HepG2 (cell line): ENCODE measurements at regions not wholly inside any gene's neighbourhood (a gene's known extent, or its start where the extent isn't known, plus 50 kb on each side); places are given as distances from the start of the nearest gene placed in this dataset.

ENCODE experiments used
- ARNTL ChIP-seq: sonication (generic); formaldehyde crosslinking; IDR thresholded peaks from 2 replicates; pipeline ENCODE4 v1.4.0; 2020; ENCODE audit warnings: mild to moderate bottlenecking, missing genetic modification reagents
- FOXA3 ChIP-seq: IDR thresholded peaks from 2 replicates; pipeline ENCODE4 v1.6.1; 2016; ENCODE audit warnings: missing genetic modification reagents, missing compliant biosample characterization
- GZF1 ChIP-seq: sonication (generic); formaldehyde crosslinking; IDR thresholded peaks from 2 replicates; pipeline ENCODE4 v1.5.1; 2020; ENCODE audit warnings: mild to moderate bottlenecking, missing genetic modification reagents
- HOXD1 ChIP-seq: sonication (generic); formaldehyde crosslinking; IDR thresholded peaks from 2 replicates; pipeline ENCODE4 v1.5.0; 2020; ENCODE audit warnings: missing genetic modification reagents
- KAT7 ChIP-seq: IDR thresholded peaks from 2 replicates; pipeline ENCODE4 v1.6.1; 2018; ENCODE audit warnings: borderline replicate concordance, missing compliant biosample characterization
- NFATC3 ChIP-seq: sonication (generic); formaldehyde crosslinking; IDR thresholded peaks from 2 replicates; pipeline ENCODE4 v1.5.1; 2020; ENCODE audit warnings: mild to moderate bottlenecking, missing genetic modification reagents
- NFYB ChIP-seq: sonication (generic); formaldehyde crosslinking; IDR thresholded peaks from 2 replicates; pipeline ENCODE4 v1.4.0; 2020; ENCODE audit warnings: missing genetic modification reagents
- NR3C1 ChIP-seq: sonication (generic); formaldehyde crosslinking; IDR thresholded peaks from 2 replicates; pipeline ENCODE4 v1.4.0; 2020; ENCODE audit warnings: missing genetic modification reagents
- ONECUT2 ChIP-seq: sonication (generic); formaldehyde crosslinking; IDR thresholded peaks from 2 replicates; pipeline ENCODE4 v1.4.0; 2020; ENCODE audit warnings: missing genetic modification reagents
- PITX1 ChIP-seq: sonication (generic); formaldehyde crosslinking; IDR thresholded peaks from 2 replicates; pipeline ENCODE4 v1.5.1; 2020; ENCODE audit warnings: mild to moderate bottlenecking, missing genetic modification reagents
- REPIN1 ChIP-seq: sonication (generic); formaldehyde crosslinking; IDR thresholded peaks from 2 replicates; pipeline ENCODE4 v1.8.0; 2022; ENCODE audit warnings: missing genetic modification reagents, low read depth, mild to moderate bottlenecking, borderline replicate concordance
- SMC3 ChIP-seq: IDR thresholded peaks from 2 replicates; pipeline ENCODE4 v1.6.1; 2011; ENCODE audit warnings: low read length, improper control_type of control experiment
- SP140L ChIP-seq: sonication (generic); formaldehyde crosslinking; IDR thresholded peaks from 2 replicates; pipeline ENCODE4 v1.4.0; 2020; ENCODE audit warnings: missing genetic modification reagents, borderline replicate concordance
- TCF12 ChIP-seq, 2 experiments: fragments of 450-650 bp in 1 of 2; sonication (generic) in 1 of 2; formaldehyde crosslinking in 1 of 2; IDR thresholded peaks; 2 replicates each; pipeline versions ENCODE4 v1.6.1 to v1.8.0; 2017 to 2022; ENCODE audit warnings: antibody characterized with exemption in 1 of 2, mild to moderate bottlenecking in 1 of 2, missing genetic modification reagents in 1 of 2, moderate library complexity in 1 of 2
- ZNF121 ChIP-seq: sonication (generic); formaldehyde crosslinking; IDR thresholded peaks from 2 replicates; pipeline ENCODE4 v1.5.0; 2020; ENCODE audit warnings: mild to moderate bottlenecking, missing genetic modification reagents
- ZNF124 ChIP-seq: sonication (generic); formaldehyde crosslinking; IDR thresholded peaks from 2 replicates; pipeline ENCODE4 v1.4.0; 2020; ENCODE audit warnings: missing genetic modification reagents
- ZNF276 ChIP-seq: sonication (generic); formaldehyde crosslinking; IDR thresholded peaks from 2 replicates; pipeline ENCODE4 v1.4.0; 2020; ENCODE audit warnings: mild to moderate bottlenecking, low read depth, missing genetic modification reagents
- ZSCAN30 ChIP-seq: sonication (generic); formaldehyde crosslinking; IDR thresholded peaks from 2 replicates; pipeline ENCODE4 v1.5.0; 2020; ENCODE audit warnings: mild to moderate bottlenecking, missing genetic modification reagents
- TF ChIP-seq, protein P1 (sequence below): sonication (generic); formaldehyde crosslinking; IDR thresholded peaks from 2 replicates; pipeline ENCODE4 v1.4.0; 2020; ENCODE audit warnings: missing genetic modification reagents, borderline replicate concordance
- TF ChIP-seq, protein P2 (sequence below): sonication (generic); formaldehyde crosslinking; IDR thresholded peaks from 2 replicates; pipeline ENCODE4 v1.8.1; 2023; ENCODE audit warnings: mild to moderate bottlenecking, missing genetic modification reagents
- TF ChIP-seq, protein P3 (sequence below): sonication (generic); formaldehyde crosslinking; IDR thresholded peaks from 2 replicates; pipeline ENCODE4 v1.4.0; 2020; ENCODE audit warnings: missing genetic modification reagents, borderline replicate concordance

- TF ChIP-seq ARNTL (CRISPR knock-in tag) (0 out of 2 replicates have a peak, but pooled peaks have one; percentile 28), ZNF276 (CRISPR knock-in tag) (no peak), ZNF121 (CRISPR knock-in tag) (no peak), ZSCAN30 (CRISPR knock-in tag) (no peak), TCF12 (IDR thresholded peaks at IDR 0.05) (no peak), TCF12 (CRISPR knock-in tag; IDR thresholded peaks at IDR 0.05) (0 out of 2 replicates have a peak, but pooled peaks have one; percentile 24), NR3C1 (no peak), FOXA3 (CRISPR knock-in tag) (peak; percentile 60), PITX1 (CRISPR knock-in tag) (no peak), ZNF124 (CRISPR knock-in tag) (0 out of 2 replicates have a peak, but pooled peaks have one; percentile 20), SP140L (CRISPR knock-in tag) (no peak), KAT7 (CRISPR knock-in tag) (peak; percentile 45; the same call in 1 of the 2 replicates), REPIN1 (CRISPR knock-in tag) (no peak; the same call in 1 of the 2 replicates), GZF1 (no peak), NFATC3 (CRISPR knock-in tag) (no peak), ONECUT2 (CRISPR knock-in tag) (no peak), HOXD1 (CRISPR knock-in tag) (no peak), NFYB (CRISPR knock-in tag) (no peak), SMC3 (no peak)
- TF ChIP-seq, protein P1, sequence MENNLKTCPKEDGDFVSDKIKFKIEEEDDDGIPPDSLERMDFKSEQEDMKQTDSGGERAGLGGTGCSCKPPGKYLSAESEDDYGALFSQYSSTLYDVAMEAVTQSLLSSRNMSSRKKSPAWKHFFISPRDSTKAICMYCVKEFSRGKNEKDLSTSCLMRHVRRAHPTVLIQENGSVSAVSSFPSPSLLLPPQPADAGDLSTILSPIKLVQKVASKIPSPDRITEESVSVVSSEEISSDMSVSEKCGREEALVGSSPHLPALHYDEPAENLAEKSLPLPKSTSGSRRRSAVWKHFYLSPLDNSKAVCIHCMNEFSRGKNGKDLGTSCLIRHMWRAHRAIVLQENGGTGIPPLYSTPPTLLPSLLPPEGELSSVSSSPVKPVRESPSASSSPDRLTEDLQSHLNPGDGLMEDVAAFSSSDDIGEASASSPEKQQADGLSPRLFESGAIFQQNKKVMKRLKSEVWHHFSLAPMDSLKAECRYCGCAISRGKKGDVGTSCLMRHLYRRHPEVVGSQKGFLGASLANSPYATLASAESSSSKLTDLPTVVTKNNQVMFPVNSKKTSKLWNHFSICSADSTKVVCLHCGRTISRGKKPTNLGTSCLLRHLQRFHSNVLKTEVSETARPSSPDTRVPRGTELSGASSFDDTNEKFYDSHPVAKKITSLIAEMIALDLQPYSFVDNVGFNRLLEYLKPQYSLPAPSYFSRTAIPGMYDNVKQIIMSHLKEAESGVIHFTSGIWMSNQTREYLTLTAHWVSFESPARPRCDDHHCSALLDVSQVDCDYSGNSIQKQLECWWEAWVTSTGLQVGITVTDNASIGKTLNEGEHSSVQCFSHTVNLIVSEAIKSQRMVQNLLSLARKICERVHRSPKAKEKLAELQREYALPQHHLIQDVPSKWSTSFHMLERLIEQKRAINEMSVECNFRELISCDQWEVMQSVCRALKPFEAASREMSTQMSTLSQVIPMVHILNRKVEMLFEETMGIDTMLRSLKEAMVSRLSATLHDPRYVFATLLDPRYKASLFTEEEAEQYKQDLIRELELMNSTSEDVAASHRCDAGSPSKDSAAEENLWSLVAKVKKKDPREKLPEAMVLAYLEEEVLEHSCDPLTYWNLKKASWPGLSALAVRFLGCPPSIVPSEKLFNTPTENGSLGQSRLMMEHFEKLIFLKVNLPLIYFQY, result no peak
- TF ChIP-seq, protein P2, sequence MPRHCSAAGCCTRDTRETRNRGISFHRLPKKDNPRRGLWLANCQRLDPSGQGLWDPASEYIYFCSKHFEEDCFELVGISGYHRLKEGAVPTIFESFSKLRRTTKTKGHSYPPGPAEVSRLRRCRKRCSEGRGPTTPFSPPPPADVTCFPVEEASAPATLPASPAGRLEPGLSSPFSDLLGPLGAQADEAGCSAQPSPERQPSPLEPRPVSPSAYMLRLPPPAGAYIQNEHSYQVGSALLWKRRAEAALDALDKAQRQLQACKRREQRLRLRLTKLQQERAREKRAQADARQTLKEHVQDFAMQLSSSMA (CRISPR knock-in tag), result no peak
- TF ChIP-seq, protein P3, sequence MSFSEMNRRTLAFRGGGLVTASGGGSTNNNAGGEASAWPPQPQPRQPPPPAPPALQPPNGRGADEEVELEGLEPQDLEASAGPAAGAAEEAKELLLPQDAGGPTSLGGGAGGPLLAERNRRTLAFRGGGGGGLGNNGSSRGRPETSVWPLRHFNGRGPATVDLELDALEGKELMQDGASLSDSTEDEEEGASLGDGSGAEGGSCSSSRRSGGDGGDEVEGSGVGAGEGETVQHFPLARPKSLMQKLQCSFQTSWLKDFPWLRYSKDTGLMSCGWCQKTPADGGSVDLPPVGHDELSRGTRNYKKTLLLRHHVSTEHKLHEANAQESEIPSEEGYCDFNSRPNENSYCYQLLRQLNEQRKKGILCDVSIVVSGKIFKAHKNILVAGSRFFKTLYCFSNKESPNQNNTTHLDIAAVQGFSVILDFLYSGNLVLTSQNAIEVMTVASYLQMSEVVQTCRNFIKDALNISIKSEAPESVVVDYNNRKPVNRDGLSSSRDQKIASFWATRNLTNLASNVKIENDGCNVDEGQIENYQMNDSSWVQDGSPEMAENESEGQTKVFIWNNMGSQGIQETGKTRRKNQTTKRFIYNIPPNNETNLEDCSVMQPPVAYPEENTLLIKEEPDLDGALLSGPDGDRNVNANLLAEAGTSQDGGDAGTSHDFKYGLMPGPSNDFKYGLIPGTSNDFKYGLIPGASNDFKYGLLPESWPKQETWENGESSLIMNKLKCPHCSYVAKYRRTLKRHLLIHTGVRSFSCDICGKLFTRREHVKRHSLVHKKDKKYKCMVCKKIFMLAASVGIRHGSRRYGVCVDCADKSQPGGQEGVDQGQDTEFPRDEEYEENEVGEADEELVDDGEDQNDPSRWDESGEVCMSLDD (CRISPR knock-in tag), result no peak
Measured at GRCh38 chr6:137802408-137803182, 64.5 kb upstream of the TNFAIP3 start (continued).
